Prostate gland (tissue), 2 donors: ENCODE measurements at regions not wholly inside any gene's neighbourhood (a gene's known extent, or its start where the extent isn't known, plus 50 kb on each side); places are given as distances from the start of the nearest gene placed in this dataset.

Experiments
- DNase-seq: peaks from one replicate; pipeline ENCODE4 v3.0.0-alpha.2; 2019; ENCODE audit warnings: low spot score
- H3K27ac ChIP-seq, 2 donors: fragments of 200-600 bp; sonication (generic); 2 replicates each; pipeline ENCODE4 v1.5.1; 2017 to 2019
- H3K27me3 ChIP-seq: fragments of 200-600 bp; sonication (generic); replicated peaks from 2 replicates; pipeline ENCODE4 v1.5.1; 2019; ENCODE audit not compliant: insufficient read depth
- H3K36me3 ChIP-seq, 2 donors: fragments of 200-600 bp; sonication (generic); 1 replicate in 1 of 2; 2 replicates in 1 of 2; pipeline versions ENCODE4 v1.5.1 to v1.8.1; 2017 to 2019
- H3K4me1 ChIP-seq: fragments of 200-600 bp; sonication (generic); replicated peaks from 2 replicates; pipeline ENCODE4 v1.5.1; 2019
- H3K4me3 ChIP-seq, 2 donors: fragments of 200-600 bp; sonication (generic); 2 replicates each; pipeline ENCODE4 v1.5.1; 2017 to 2019
- H3K9me3 ChIP-seq: fragments of 200-600 bp; sonication (generic); 2 replicates; pipeline ENCODE4 v1.5.1; 2017
- CTCF ChIP-seq, 4 experiments: fragments of 200-600 bp in 2 of 4; fragments of 450-650 bp in 2 of 4; sonication (generic) in 2 of 4; IDR thresholded peaks; 1 replicate in 3 of 4; 2 replicates in 1 of 4; pipeline ENCODE4 v1.5.1; 2016 to 2019; ENCODE audit warnings: antibody characterized with exemption in 4 of 4, mild to moderate bottlenecking in 2 of 4, moderate library complexity in 2 of 4
- POLR2A ChIP-seq: fragments of 450-650 bp; IDR thresholded peaks from one replicate; pipeline ENCODE4 v1.6.1; 2016; ENCODE audit warnings: antibody characterized with exemption, mild to moderate bottlenecking
- POLR2AphosphoS5 ChIP-seq: sonication (generic); formaldehyde crosslinking; IDR thresholded peaks from one replicate; pipeline ENCODE4 v1.6.1; 2017; ENCODE audit warnings: antibody characterized with exemption
- WGBS: methylation state at CpG from one replicate; pipeline ENCODE4 v1.1.5; 2018; 5-methylcytosine and 5-hydroxymethylcytosine counted together
- intact Hi-C: fragments of 100-400 bp; cut with DNase I; formaldehyde crosslinking; loops from one replicate; pipeline ENCODE4 v1.14.2; 2022

DNA sequence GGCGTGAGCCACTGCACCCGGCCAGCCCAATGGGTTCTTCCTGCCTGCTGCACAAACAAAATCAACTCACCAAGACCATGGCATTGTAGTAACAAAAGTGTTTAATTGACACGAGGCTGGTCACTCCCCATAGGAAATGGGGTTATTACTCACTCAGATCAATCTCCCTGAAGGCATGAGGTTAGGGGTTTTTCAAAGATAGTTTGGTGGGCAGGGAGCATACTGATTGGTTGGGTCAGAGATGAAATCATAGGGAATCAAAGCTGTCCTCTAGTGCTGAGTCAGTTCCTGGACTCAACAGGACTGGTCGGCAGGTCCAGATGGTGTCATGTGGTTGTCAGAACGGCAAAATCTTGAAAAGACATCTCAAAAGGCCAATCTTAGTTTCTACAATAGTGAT, 122.1 kb downstream of the TMEM17 start:
- WGBS: 91% methylated on average over 5 of the region's 5 CpGs

GRCh38 chr2:62382757-62383156, 123.2 kb downstream of the TMEM17 start:
- no peak for TF ChIP-seq CTCF (IDR thresholded peaks at IDR 0.05)
- TF ChIP-seq POLR2AphosphoS5: no peak
- no peak for TF ChIP-seq POLR2A
- intact Hi-C loops: no loop called here
- Histone ChIP-seq H3K4me1 (no peaks in the 10 kb centered on the region), H3K9me3 (no peaks in the 10 kb centered on the region), H3K27ac (no peak overlapping the region), H3K36me3 (no peaks in the 10 kb centered on the region), H3K27me3 (no peaks in the 10 kb centered on the region), H3K4me3 (no peak overlapping the region)
- WGBS: 88% methylated on average over 2 of the region's 2 CpGs
- DNase-seq: no peak

More for the DNA sequence above, 122.1 kb downstream of the TMEM17 start:
- H3K4me1 ChIP-seq: no peaks in the 10 kb centered on the region
- no peaks in the 10 kb centered on the region for H3K9me3 ChIP-seq
- no peak for TF ChIP-seq POLR2AphosphoS5
- no peak for TF ChIP-seq POLR2A
- TF ChIP-seq CTCF (IDR thresholded peaks at IDR 0.05): no peak
- H3K27ac ChIP-seq: no peak overlapping the region
- H3K36me3 ChIP-seq: no peaks in the 10 kb centered on the region
- DNase-seq: no peak
- intact Hi-C loops: no loop called here
- H3K4me3 ChIP-seq: no peak overlapping the region
- no peaks in the 10 kb centered on the region for H3K27me3 ChIP-seq

DNA sequence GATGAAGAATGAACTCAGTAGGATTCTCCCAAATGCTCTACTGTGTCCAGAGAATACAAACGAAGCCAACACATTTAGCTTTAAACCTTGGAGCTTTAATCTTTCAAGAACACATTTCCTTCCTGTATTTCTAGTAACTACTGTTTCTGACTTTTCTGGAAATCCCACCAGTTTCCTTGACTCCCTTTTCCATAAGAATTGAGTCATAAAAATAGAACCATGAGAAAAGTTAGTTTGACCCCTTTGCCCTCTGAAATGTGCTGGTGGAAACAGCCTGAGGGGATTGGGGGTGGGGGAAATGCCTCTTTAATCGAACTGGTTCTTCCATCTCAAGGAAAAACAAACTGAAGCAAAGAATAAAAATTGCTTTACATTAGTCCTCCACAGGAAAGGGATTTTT, 123.9 kb downstream of the TMEM17 start:
- H3K4me3 ChIP-seq: no peak overlapping the region
- no peaks in the 10 kb centered on the region for H3K36me3 ChIP-seq
- 31% methylated on average over 2 of the region's 2 CpGs for WGBS
- no peaks in the 10 kb centered on the region for H3K4me1 ChIP-seq
- no peaks in the 10 kb centered on the region for H3K27me3 ChIP-seq
- no peaks in the 10 kb centered on the region for H3K9me3 ChIP-seq
- TF ChIP-seq POLR2AphosphoS5 (no peak), CTCF (IDR thresholded peaks at IDR 0.05) (no peak), POLR2A (no peak)
- DNase-seq: no peak
- no peak overlapping the region for H3K27ac ChIP-seq
- intact Hi-C loops: no loop called here

GRCh38 chr2:62381656-62382055, 124.3 kb downstream of the TMEM17 start:
- no peaks in the 10 kb centered on the region for H3K36me3 ChIP-seq
- DNase-seq: no peak
- no peaks in the 10 kb centered on the region for H3K9me3 ChIP-seq
- H3K4me3 ChIP-seq: no peak overlapping the region
- H3K4me1 ChIP-seq: no peaks in the 10 kb centered on the region
- no peaks in the 10 kb centered on the region for H3K27me3 ChIP-seq
- H3K27ac ChIP-seq: no peak overlapping the region
- WGBS: 79% methylated on average over 1 of the region's 1 CpG
- TF ChIP-seq POLR2A (no peak), POLR2AphosphoS5 (no peak), CTCF (IDR thresholded peaks at IDR 0.05) (no peak)
- intact Hi-C loops: no loop called here

- Histone ChIP-seq H3K4me3 (no peak overlapping the region), H3K9me3 (no peaks in the 10 kb centered on the region), H3K27me3 (no peaks in the 10 kb centered on the region), H3K27ac (no peak overlapping the region), H3K36me3 (no peaks in the 10 kb centered on the region), H3K4me1 (no peaks in the 10 kb centered on the region)
- 68% methylated on average over 2 of the region's 2 CpGs for WGBS
- TF ChIP-seq POLR2AphosphoS5 (no peak), POLR2A (no peak), CTCF (IDR thresholded peaks at IDR 0.05) (no peak)
- DNase-seq: no peak
- intact Hi-C loops: no loop called here
Observed at GRCh38 chr2:62379566-62379965, 126.4 kb downstream of the TMEM17 start.
